CD14-positive monocyte (primary cell): ENCODE measurements at regions not wholly inside any gene's neighbourhood (a gene's known extent, or its start where the extent isn't known, plus 50 kb on each side); places are given as distances from the start of the nearest gene placed in this dataset.

ENCODE experiments used
- DNase-seq, 3 donors: peaks; one replicate each; pipeline ENCODE4 v3.0.0-alpha.2; 2011 to 2022
- H2AFZ ChIP-seq: 2 replicates; pipeline ENCODE4 v1.6.0; 2012; ENCODE audit warnings: mild to moderate bottlenecking, low read depth, low read length, inconsistent platforms; ENCODE audit not compliant: insufficient read depth, poor library complexity, severe bottlenecking
- H3K27ac ChIP-seq, 2 donors: 1 replicate in 1 of 2; 2 replicates in 1 of 2; pipeline ENCODE4 v1.5.1; 2012 to 2013; ENCODE audit warnings: low read length in 2 of 2, control low read depth in 1 of 2, inconsistent platforms in 1 of 2, low read depth in 1 of 2, mild to moderate bottlenecking in 1 of 2
- H3K27me3 ChIP-seq, 2 donors: one replicate each; pipeline versions ENCODE4 v1.6.0 to v1.6.1; 2011 to 2013; ENCODE audit warnings: low read length in 2 of 2; ENCODE audit not compliant: control insufficient read depth in 2 of 2, insufficient read depth in 2 of 2
- H3K36me3 ChIP-seq, 2 donors: replicated peaks in 1 of 2; 1 replicate in 1 of 2; 2 replicates in 1 of 2; pipeline versions ENCODE4 v1.5.1 to v1.6.1; 2012 to 2013; ENCODE audit warnings: low read length in 2 of 2, control low read depth in 1 of 2, inconsistent platforms in 1 of 2, mild to moderate bottlenecking in 1 of 2; ENCODE audit not compliant: insufficient read depth in 2 of 2, control insufficient read depth in 1 of 2
- H3K4me1 ChIP-seq, 2 donors: 1 replicate in 1 of 2; 2 replicates in 1 of 2; pipeline versions ENCODE4 v1.5.1 to v1.6.1; 2012 to 2013; ENCODE audit warnings: low read length in 2 of 2, control low read depth in 1 of 2, inconsistent platforms in 1 of 2, mild to moderate bottlenecking in 1 of 2, moderate library complexity in 1 of 2; ENCODE audit not compliant: insufficient read depth in 2 of 2, control insufficient read depth in 1 of 2
- H3K4me2 ChIP-seq: replicated peaks from 2 replicates; pipeline ENCODE3; 2012; ENCODE audit warnings: low read length, moderate library complexity, mild to moderate bottlenecking; ENCODE audit not compliant: poor library complexity, severe bottlenecking; ENCODE audit errors: extremely low read depth
- H3K4me3 ChIP-seq, 3 experiments: fragments of 200-600 bp in 1 of 3; sonication (generic) in 1 of 3; replicated peaks in 1 of 3; 1 replicate in 2 of 3; 2 replicates in 1 of 3; pipeline ENCODE4 v1.5.1; 2011 to 2013; ENCODE audit warnings: low read length in 3 of 3, mild to moderate bottlenecking in 3 of 3, control low read depth in 2 of 3, low read depth in 2 of 3, inconsistent platforms in 1 of 3, moderate library complexity in 1 of 3
- H3K79me2 ChIP-seq: 2 replicates; pipeline ENCODE4 v1.6.0; 2012; ENCODE audit warnings: mild to moderate bottlenecking, control low read depth, inconsistent platforms, low read length, moderate library complexity; ENCODE audit not compliant: insufficient read depth
- H3K9ac ChIP-seq: 2 replicates; pipeline ENCODE4 v1.6.0; 2017; ENCODE audit warnings: low read length, mild to moderate bottlenecking; ENCODE audit not compliant: insufficient read depth, poor library complexity, severe bottlenecking
- H3K9me3 ChIP-seq, 2 donors: replicated peaks in 1 of 2; 1 replicate in 1 of 2; 2 replicates in 1 of 2; pipeline versions ENCODE4 v1.5.1 to v1.6.1; 2012 to 2013; ENCODE audit warnings: low read length in 2 of 2, control low read depth in 1 of 2; ENCODE audit not compliant: control insufficient read depth in 1 of 2, insufficient read depth in 1 of 2
- H4K20me1 ChIP-seq: 2 replicates; pipeline ENCODE4 v1.6.0; 2012; ENCODE audit warnings: mild to moderate bottlenecking, low read length, control low read depth, moderate library complexity; ENCODE audit not compliant: insufficient read depth
- H3K27ac Mint-ChIP-seq, 7 donors: one replicate each; pipeline ENCODE4 v1.8.0; 2020; ENCODE audit warnings: mild to moderate bottlenecking in 7 of 7, mixed read lengths in 7 of 7, moderate library complexity in 6 of 7, inconsistent platforms in 2 of 7
- H3K27me3 Mint-ChIP-seq, 3 donors: one replicate each; pipeline ENCODE4 v1.8.0; 2021 to 2022; ENCODE audit warnings: low read depth in 3 of 3, mild to moderate bottlenecking in 3 of 3, mixed read lengths in 3 of 3, moderate library complexity in 3 of 3, inconsistent platforms in 1 of 3
- H3K36me3 Mint-ChIP-seq, 2 donors: one replicate each; pipeline ENCODE4 v1.8.0; 2020; ENCODE audit warnings: mixed read lengths in 2 of 2, inconsistent platforms in 1 of 2, mild to moderate bottlenecking in 1 of 2
- H3K4me1 Mint-ChIP-seq: one replicate; pipeline ENCODE4 v1.8.0; 2020; ENCODE audit warnings: mild to moderate bottlenecking, mixed read lengths
- H3K4me3 Mint-ChIP-seq, 2 donors: one replicate each; pipeline ENCODE4 v1.8.0; 2020; ENCODE audit warnings: mild to moderate bottlenecking in 2 of 2, mixed read lengths in 2 of 2, moderate library complexity in 1 of 2
- H3K9me3 Mint-ChIP-seq, 7 donors: one replicate each; pipeline ENCODE4 v1.8.0; 2020 to 2022; ENCODE audit warnings: mixed read lengths in 7 of 7, mild to moderate bottlenecking in 6 of 7, moderate library complexity in 6 of 7, inconsistent platforms in 2 of 7
- WGBS: methylation state at CpG from one replicate; pipeline ENCODE4 v1.1.5; 2013; ENCODE audit warnings: missing lambda C conversion rate; ENCODE audit not compliant: insufficient coverage; 5-methylcytosine and 5-hydroxymethylcytosine counted together
- intact Hi-C, 2 donors: fragments of 100-400 bp; cut with micrococcal nuclease; formaldehyde crosslinking; loops; one replicate each; pipeline versions ENCODE4 v1.15.0 to v1.15.1; 2023
- TF ChIP-seq, protein P1 (sequence below): fragments of 200-600 bp; IDR thresholded peaks from one replicate; pipeline ENCODE4 v1.8.0; 2022; ENCODE audit warnings: antibody characterized with exemption, mild to moderate bottlenecking

DNA sequence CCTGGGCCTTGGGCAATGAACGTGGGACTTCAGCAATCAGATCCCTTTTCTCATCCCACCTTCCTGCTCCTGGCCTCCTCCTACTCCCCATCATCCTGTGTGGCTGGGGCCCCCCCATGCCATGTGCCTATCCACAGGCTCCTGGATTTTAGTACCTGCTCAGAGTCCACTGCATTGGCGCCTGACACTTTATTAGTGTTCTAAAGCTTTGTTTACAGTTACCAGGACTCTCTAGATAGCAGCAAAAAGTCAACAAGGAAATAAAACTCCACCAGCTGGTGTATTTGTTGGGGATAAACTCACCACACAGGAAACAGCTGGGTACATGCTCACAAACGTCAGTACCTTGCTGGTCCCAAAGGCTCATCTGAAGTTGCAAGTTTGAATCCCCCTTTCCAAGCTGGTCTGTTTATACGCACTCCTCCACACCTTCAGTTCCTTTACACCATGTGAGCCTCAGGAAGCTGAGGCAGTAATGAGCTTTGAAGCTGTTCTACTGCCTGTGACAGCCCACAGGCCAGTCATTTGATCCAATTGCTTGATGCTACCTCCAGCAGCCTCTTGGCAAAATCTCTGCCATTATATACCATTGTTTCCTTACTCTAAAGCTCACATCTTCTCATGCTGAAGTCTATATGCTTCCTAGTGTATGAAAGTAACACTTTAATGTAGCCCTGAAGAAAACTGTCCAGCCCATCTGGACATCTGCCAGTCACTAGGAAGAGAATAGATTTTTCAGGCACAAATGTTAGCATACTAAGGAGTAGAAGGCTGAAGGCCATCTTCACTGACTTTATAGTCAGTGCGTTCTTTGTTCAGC lies 76.6 kb downstream of the ANKEF1 start:
- H3K4me2 ChIP-seq, result no peak overlapping the region
- intact Hi-C loops, result no loop called here

DNA sequence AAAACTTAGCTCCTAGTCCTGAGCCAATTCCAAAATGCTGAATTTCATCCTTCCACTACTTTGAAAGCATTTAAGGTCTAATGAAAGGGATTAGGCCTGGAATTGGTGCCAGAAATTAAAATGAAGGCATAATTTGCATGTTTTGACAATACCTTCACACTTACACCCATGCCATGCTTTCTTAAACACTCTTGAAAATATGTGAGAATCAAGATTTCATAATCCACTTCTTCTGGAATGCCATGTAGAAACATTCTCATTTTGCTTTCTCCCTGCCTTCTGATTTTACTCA lies 77.1 kb downstream of the ANKEF1 start:
- TF ChIP-seq, protein P1, sequence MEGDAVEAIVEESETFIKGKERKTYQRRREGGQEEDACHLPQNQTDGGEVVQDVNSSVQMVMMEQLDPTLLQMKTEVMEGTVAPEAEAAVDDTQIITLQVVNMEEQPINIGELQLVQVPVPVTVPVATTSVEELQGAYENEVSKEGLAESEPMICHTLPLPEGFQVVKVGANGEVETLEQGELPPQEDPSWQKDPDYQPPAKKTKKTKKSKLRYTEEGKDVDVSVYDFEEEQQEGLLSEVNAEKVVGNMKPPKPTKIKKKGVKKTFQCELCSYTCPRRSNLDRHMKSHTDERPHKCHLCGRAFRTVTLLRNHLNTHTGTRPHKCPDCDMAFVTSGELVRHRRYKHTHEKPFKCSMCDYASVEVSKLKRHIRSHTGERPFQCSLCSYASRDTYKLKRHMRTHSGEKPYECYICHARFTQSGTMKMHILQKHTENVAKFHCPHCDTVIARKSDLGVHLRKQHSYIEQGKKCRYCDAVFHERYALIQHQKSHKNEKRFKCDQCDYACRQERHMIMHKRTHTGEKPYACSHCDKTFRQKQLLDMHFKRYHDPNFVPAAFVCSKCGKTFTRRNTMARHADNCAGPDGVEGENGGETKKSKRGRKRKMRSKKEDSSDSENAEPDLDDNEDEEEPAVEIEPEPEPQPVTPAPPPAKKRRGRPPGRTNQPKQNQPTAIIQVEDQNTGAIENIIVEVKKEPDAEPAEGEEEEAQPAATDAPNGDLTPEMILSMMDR, result no peak
- Mint-ChIP-seq H3K27ac (no peak overlapping the region), H3K9me3 (peaks cover 0 to 6% (median 0%) of the 10 kb centered on the region in 7 donors), H3K27me3 (peaks cover 5 to 7% (median 5%) of the 10 kb centered on the region in 3 donors), H3K36me3 (no peaks in the 10 kb centered on the region), H3K4me3 (no peak overlapping the region), H3K4me1 (no peaks in the 10 kb centered on the region)
- H3K4me2 ChIP-seq, result no peak overlapping the region
- H3K27me3 ChIP-seq, result no peaks in the 10 kb centered on the region
- intact Hi-C loops, result no loop called here
- no peak overlapping the region for H3K4me3 ChIP-seq
- H3K36me3 ChIP-seq, result no peaks in the 10 kb centered on the region
- H3K9ac ChIP-seq, result no peak overlapping the region
- H2AFZ ChIP-seq, result no peak overlapping the region
- no peak for DNase-seq
- H4K20me1 ChIP-seq, result no peaks in the 10 kb centered on the region
- no peaks in the 10 kb centered on the region for H3K9me3 ChIP-seq
- no peaks in the 10 kb centered on the region for H3K4me1 ChIP-seq
- H3K27ac ChIP-seq, result no peak overlapping the region
- no peaks in the 10 kb centered on the region for H3K79me2 ChIP-seq

More for the DNA sequence above, 76.6 kb downstream of the ANKEF1 start:
- Histone ChIP-seq H3K4me3 (no peak overlapping the region), H3K9ac (no peak overlapping the region), H4K20me1 (no peaks in the 10 kb centered on the region), H3K36me3 (no peaks in the 10 kb centered on the region), H2AFZ (no peak overlapping the region), H3K79me2 (no peaks in the 10 kb centered on the region), H3K4me1 (no peaks in the 10 kb centered on the region), H3K27me3 (no peaks in the 10 kb centered on the region), H3K9me3 (no peaks in the 10 kb centered on the region), H3K27ac (no peak overlapping the region)
- Mint-ChIP-seq H3K36me3 (no peaks in the 10 kb centered on the region), H3K27ac (no peak overlapping the region), H3K4me3 (no peak overlapping the region), H3K27me3 (peaks cover 2 to 5% (median 4%) of the 10 kb centered on the region in 3 donors), H3K4me1 (no peaks in the 10 kb centered on the region), H3K9me3 (peaks cover 0 to 6% (median 0%) of the 10 kb centered on the region in 7 donors)
- TF ChIP-seq, protein P1, result no peak
- WGBS, result 17% methylated on average over 3 of the region's 5 CpGs
- DNase-seq, result no peak
